ENCODE measurements at regions not wholly inside any gene's neighbourhood (a gene's known extent, or its start where the extent isn't known, plus 50 kb on each side); places are given as distances from the start of the nearest gene placed in this dataset.

DNA sequence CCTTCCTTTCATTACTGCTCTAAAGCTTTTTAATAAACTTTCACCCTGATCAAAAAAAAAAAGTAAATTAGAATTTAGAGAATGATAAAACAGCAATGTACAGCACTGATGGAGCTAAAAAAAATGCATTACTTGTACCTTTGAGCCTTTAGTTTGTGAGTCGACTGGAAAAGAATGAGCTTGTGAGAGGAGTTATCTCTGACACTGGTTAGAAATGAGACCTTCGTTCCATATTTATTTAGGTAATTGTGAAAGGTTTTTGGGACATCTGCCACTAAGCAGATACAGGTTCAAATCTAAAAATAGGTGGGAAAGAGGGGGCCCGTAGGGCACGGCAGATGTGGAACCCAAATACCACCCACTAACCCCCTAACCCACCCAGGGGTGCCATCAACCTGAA is 376.8 kb downstream of the ICE1 start:
- Histone ChIP-seq H3K27ac (ENCODE audit: low read depth, low read length) (no peak overlapping the region), H3K27me3 (ENCODE audit: control insufficient read depth, low read length) (no peaks in the 10 kb centered on the region), H4K20me1 (ENCODE audit: control insufficient read depth, insufficient read depth, low read depth, low read length) (no peaks in the 10 kb centered on the region), H3F3A (ENCODE audit: control insufficient read depth, insufficient read depth) (no peaks in the 10 kb centered on the region), H3K4me2 (ENCODE audit: low read length) (no peak overlapping the region), H3K4me3 (ENCODE audit: low read length) (no peak overlapping the region), H3K4me1 (ENCODE audit: control insufficient read depth, low read length) (no peaks in the 10 kb centered on the region), H3K9me2 (replicated peaks; ENCODE audit: control insufficient read depth, low read length) (no peaks in the 10 kb centered on the region), H3K9me3 (ENCODE audit: control insufficient read depth, insufficient read depth, low read length) (no peaks in the 10 kb centered on the region), H3K79me2 (ENCODE audit: control insufficient read depth, low read length) (no peaks in the 10 kb centered on the region), H3K36me3 (ENCODE audit: control insufficient read depth, low read length) (no peaks in the 10 kb centered on the region)
- TF ChIP-seq, protein P1, sequence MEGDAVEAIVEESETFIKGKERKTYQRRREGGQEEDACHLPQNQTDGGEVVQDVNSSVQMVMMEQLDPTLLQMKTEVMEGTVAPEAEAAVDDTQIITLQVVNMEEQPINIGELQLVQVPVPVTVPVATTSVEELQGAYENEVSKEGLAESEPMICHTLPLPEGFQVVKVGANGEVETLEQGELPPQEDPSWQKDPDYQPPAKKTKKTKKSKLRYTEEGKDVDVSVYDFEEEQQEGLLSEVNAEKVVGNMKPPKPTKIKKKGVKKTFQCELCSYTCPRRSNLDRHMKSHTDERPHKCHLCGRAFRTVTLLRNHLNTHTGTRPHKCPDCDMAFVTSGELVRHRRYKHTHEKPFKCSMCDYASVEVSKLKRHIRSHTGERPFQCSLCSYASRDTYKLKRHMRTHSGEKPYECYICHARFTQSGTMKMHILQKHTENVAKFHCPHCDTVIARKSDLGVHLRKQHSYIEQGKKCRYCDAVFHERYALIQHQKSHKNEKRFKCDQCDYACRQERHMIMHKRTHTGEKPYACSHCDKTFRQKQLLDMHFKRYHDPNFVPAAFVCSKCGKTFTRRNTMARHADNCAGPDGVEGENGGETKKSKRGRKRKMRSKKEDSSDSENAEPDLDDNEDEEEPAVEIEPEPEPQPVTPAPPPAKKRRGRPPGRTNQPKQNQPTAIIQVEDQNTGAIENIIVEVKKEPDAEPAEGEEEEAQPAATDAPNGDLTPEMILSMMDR (IDR thresholded peaks at IDR 0.05; ENCODE audit: low read depth, low read length, poor library complexity, severe bottlenecking) = no peak
- TF ChIP-seq EZH2phosphoT487 (IDR thresholded peaks at IDR 0.05; ENCODE audit: borderline replicate concordance, low read length) = no peak

DNA sequence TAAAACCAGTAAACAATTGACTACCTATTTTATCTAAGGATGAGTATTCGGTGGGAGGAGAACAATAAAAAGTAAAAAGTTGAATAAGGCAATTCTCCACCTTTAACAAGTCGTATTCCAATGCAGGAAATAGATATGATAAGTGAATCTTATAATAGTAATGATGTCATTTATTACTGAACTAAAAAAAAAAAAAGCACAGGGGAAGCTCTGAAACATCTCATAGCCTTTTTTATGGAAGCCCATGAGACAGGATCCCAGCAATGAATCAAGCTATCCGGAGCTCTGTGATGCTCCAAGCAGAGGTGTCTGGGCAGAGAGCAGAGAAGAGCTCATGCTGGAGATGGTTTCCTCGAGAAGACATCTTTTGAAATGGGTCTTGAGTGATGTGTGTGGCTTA is 376.0 kb downstream of the ICE1 start:
- Histone ChIP-seq H3F3A (ENCODE audit: control insufficient read depth, insufficient read depth) (no peaks in the 10 kb centered on the region), H4K20me1 (ENCODE audit: control insufficient read depth, insufficient read depth, low read depth, low read length) (no peaks in the 10 kb centered on the region)

DNA sequence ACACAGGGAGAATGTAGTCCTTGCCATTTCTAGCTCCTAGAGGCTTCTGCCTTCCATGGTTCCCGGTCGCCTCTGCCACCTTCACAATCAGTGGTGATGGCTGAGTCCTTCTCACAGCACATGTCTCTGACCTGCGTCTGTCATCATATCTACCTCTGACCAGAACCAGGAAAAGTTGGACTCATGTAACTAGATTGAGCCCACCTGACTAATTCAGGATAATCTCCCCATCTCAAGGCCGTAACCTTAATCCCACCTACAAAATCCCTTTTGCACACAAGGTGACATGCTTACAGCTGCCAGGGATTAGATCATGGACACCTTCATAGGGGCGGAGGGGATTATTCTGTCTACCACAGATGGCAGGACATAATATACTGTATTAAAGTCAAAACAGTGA is 375.6 kb downstream of the ICE1 start:
- Histone ChIP-seq H3K9me3 (ENCODE audit: control insufficient read depth, insufficient read depth, low read length) (no peaks in the 10 kb centered on the region), H3K27me3 (ENCODE audit: control insufficient read depth, low read length) (no peaks in the 10 kb centered on the region), H3K9me2 (replicated peaks; ENCODE audit: control insufficient read depth, low read length) (no peaks in the 10 kb centered on the region), H4K20me1 (ENCODE audit: control insufficient read depth, insufficient read depth, low read depth, low read length) (no peaks in the 10 kb centered on the region), H3F3A (ENCODE audit: control insufficient read depth, insufficient read depth) (no peaks in the 10 kb centered on the region), H3K4me3 (ENCODE audit: low read length) (no peak overlapping the region), H3K4me2 (ENCODE audit: low read length) (no peak overlapping the region), H3K79me2 (ENCODE audit: control insufficient read depth, low read length) (no peaks in the 10 kb centered on the region), H3K4me1 (ENCODE audit: control insufficient read depth, low read length) (no peaks in the 10 kb centered on the region), H3K36me3 (ENCODE audit: control insufficient read depth, low read length) (no peaks in the 10 kb centered on the region), H3K27ac (ENCODE audit: low read depth, low read length) (no peak overlapping the region)
- TF ChIP-seq EZH2phosphoT487 (IDR thresholded peaks at IDR 0.05; ENCODE audit: borderline replicate concordance, low read length) = no peak
- TF ChIP-seq, protein P1 (IDR thresholded peaks at IDR 0.05; ENCODE audit: low read depth, low read length, poor library complexity, severe bottlenecking) = no peak

More for the DNA sequence above, 376.0 kb downstream of the ICE1 start:
- no peaks in the 10 kb centered on the region for H3K79me2 ChIP-seq (ENCODE audit: control insufficient read depth, low read length)
- H3K27me3 ChIP-seq (ENCODE audit: control insufficient read depth, low read length) = no peaks in the 10 kb centered on the region
- no peak overlapping the region for H3K27ac ChIP-seq (ENCODE audit: low read depth, low read length)
- no peaks in the 10 kb centered on the region for H3K9me2 ChIP-seq (replicated peaks; ENCODE audit: control insufficient read depth, low read length)
- TF ChIP-seq, protein P1 (IDR thresholded peaks at IDR 0.05; ENCODE audit: low read depth, low read length, poor library complexity, severe bottlenecking) = no peak
- TF ChIP-seq EZH2phosphoT487 (IDR thresholded peaks at IDR 0.05; ENCODE audit: borderline replicate concordance, low read length) = no peak
- no peak overlapping the region for H3K4me2 ChIP-seq (ENCODE audit: low read length)
- H3K9me3 ChIP-seq (ENCODE audit: control insufficient read depth, insufficient read depth, low read length) = no peaks in the 10 kb centered on the region
- no peaks in the 10 kb centered on the region for H3K4me1 ChIP-seq (ENCODE audit: control insufficient read depth, low read length)
- H3K4me3 ChIP-seq (ENCODE audit: low read length) = no peak overlapping the region
- H3K36me3 ChIP-seq (ENCODE audit: control insufficient read depth, low read length) = no peaks in the 10 kb centered on the region

All from DOHH2 (cell line).